GM18867 (cell line): ENCODE measurements at regions not wholly inside any gene's neighbourhood (a gene's known extent, or its start where the extent isn't known, plus 50 kb on each side); places are given as distances from the start of the nearest gene placed in this dataset.

ENCODE experiments used
- ATAC-seq: cut with Tn5 transposase; IDR thresholded peaks from one replicate; pipeline ENCODE4 v1.9.1; 2021; ENCODE audit warnings: mild to moderate bottlenecking, moderate library complexity; ENCODE audit not compliant: unreplicated experiment

DNA sequence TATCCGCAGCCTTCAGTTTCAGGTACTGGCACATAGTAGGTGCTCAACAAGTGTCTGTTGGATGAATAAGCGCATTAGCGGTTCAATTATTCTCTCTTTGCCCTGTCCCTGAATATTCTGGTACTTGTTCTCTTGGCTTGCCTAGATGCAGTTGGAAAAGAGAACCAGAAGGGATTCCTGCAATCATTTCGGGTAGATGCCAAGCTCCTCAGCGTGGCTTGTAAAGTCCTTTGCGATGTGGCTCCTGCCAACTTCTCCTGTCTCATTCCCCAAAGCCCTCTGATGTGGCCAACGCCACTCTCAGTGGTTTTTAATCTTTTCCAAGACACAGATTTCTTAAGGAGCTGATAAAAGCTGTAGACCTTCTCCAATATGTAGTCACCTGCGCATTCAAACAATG lies 230.3 kb downstream of the SUDS3 start:
- ATAC-seq = no peak

GRCh38 chr12:118607831-118608230 lies 231.5 kb downstream of the SUDS3 start:
- no peak for ATAC-seq

DNA sequence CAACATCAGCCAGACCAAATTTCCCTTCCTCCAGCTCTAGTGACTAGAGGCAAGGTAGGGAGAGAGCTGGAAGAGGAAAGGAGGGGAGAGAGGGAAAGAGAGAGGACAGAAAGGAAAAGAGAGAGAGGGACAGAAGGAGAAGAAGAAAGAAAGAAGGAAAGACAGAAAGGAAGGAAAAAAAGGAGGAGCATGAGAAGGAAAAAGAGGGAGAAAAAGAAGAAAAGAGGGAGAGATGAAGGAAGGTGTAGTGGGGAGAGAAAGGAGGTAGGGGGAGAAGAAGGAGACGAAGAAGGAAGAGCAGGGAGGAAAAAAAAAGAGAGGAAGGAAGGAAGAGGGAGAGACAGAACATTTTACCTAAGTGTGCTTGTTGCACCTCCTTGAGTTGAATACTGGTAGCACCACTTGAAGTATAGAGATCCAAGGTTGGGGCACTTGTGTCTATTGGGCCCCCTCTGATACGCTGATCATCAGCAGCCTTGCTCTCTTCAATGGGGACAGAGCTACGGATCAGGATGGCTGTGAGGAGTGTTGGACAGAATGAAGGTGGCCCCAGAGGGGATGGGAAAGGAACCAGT lies 232.5 kb downstream of the SUDS3 start:
- ATAC-seq = no peak

DNA sequence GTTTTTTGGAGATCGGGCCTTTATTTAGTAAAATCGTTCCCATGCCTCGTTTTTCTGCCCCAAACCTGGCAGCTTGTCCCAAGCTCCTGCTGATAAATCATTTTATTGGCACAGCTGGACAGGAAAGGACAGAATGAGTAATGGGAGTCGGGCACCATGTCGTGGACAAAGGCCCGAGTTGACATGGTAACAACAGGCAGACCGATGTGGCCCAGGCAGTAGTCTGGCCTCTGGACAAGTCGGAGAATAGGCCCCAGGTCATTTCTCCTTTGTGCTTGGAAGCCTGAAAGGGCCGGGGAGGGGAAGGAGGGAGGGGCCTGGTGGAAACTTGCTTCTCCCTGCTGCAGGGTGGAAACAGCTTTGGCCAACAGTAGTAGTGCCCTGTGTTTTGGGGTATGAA lies 234.9 kb downstream of the SUDS3 start:
- no peak for ATAC-seq

- ATAC-seq = no peak
Observed at GRCh38 chr12:118611770-118612169, 235.4 kb downstream of the SUDS3 start.

DNA sequence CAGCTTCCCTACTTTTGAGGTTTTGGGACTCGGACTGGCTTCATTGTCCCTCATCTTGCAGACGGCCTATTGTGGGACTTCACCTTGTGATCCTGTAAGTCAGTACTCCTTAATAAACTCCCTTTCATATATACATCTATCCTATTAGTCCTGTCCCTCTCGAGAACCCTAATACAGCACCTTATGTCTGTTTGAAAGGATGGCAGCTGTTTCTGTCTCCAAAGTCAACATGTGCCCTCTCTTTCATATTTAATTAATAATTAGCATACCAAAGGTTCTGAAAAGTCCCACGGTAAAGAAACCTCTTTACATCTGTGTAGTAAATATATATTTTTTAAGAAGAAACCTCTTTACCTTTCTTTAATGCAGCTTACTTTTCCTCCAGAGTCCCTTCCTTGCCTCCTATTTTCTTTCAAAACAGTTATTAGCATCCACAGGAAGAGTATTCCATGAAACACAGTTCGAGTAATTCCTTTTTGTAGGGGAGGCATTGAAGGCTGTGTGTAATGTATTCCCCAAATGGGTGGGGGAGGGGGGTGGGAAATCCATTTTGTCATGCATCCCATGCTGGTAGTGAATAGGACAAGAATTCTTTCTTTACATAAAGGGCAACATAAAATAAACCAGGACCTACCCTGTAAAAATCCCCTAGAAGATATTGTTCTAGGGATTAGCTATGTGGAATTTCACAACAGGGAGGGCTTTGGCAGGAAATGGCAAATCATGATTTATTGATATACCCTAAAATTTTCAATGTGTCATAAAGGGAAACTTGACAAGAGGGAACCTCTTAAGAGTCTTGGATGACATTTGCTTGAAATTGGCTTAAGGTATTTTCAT lies 241.5 kb downstream of the SUDS3 start:
- no peak for ATAC-seq

DNA sequence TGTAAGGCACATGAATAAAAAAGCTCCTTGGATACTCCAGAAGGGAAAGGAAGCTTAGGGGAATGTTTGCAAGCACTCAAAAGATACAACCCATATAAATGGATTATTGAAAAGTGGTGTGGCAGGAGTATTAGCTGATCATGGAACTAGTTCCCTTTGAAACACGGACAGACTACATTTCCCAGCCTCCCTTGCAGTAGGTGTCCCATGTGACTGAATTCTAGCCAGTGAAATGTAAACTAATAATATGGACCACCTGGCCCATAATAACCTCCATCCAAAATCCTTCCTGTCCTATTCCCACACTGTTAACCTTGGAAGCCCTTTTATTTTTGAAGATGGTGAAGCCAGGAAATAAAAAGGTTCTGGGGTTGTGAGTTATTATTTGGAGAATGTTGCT lies 242.3 kb downstream of the SUDS3 start:
- no peak for ATAC-seq

GRCh38 chr12:118625050-118625675 lies 248.8 kb downstream of the SUDS3 start:
- ATAC-seq = no peak

DNA sequence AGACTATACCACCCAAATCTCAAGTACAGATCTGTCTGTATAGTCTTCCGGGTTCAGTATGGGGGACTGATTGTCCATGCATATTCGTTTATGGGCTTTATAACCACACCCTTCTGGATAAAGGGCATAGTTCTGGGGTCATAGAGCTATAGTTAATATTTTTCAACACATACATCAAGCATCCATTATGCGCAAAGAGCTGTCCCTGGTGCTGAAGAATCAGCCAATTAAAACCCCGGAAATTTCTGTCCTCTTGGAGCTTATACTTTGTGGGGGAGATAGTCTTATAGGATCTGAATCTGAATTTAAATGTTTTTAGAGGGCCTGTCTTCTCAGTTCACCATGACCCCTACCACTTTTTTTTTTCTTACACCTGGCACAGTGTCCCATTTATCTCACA lies 256.7 kb downstream of the SUDS3 start:
- ATAC-seq = no peak

GRCh38 chr12:118635276-118635675 lies 258.9 kb downstream of the SUDS3 start:
- no peak for ATAC-seq

- no peak for ATAC-seq
Observed at GRCh38 chr12:118637767-118638370, 261.5 kb downstream of the SUDS3 start.

DNA sequence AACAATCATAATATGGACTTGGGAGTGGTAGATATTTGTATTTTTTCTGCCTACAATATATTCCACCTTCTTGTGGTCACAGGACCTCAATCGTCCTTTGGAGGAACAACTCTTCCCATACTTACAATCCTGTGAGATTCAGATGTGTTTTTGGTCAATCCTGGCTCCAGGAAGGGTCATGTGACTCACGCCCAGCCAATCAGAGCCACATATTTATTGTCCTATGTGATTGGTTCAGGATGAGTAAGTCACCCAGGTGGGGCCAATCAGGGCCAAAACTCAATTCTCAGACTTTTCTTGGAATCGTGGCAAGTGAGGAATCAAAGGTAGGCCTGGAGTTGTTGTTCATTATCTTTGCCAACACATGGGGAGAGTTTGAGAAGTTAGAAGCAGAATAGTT lies 264.9 kb downstream of the SUDS3 start:
- no peak for ATAC-seq

DNA sequence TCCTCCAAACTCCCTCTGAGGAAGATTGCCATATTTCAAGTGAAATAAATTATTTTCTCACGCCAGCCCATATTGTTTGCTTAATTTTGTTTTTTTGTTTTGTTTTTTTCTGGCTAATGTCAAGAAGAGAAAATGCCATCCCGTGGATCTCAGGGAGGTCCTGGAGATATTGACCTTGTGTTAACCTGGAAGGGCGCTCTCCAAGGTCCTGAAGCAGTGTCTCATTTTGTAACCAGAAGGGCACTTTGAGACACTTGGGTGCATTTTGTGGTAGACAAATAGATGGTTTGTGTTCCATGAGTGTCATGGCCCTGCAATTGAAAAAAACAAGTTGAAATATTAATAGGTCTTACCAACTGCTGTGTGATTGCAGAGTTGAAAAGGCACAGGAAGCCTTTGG lies 268.9 kb downstream of the SUDS3 start:
- ATAC-seq = no peak

GRCh38 chr12:118649765-118650585 lies 273.6 kb downstream of the SUDS3 start:
- ATAC-seq = no peak

GRCh38 chr12:118650586-118650960 lies 274.2 kb downstream of the SUDS3 start:
- no peak for ATAC-seq

DNA sequence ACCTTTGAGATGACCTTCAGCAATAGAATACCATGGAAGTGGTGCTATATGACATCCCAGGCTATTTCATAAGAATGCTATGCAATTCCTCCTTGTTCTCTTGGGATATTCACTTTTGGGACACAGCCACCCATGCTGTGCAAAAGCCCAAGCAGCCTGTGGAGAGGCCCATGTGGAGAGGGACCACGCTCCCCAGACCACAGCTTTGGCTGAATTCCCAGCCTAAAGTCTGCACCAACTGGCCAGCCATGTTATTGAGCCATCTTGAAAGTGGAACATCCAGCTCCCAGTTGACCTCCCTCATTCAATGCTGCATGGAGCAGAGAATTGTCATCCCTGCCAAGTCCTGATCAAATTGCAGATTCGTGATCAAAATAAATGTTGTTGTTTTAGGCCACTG lies 275.1 kb downstream of the SUDS3 start:
- ATAC-seq = no peak

GRCh38 chr12:118655588-118655987 lies 279.2 kb downstream of the SUDS3 start:
- no peak for ATAC-seq

GRCh38 chr12:118680356-118680963 lies 300.9 kb upstream of the SRRM4 start:
- no peak for ATAC-seq

- no peak for ATAC-seq
Observed at GRCh38 chr12:118682656-118683055, 298.7 kb upstream of the SRRM4 start.

GRCh38 chr12:118685983-118686607 lies 295.2 kb upstream of the SRRM4 start:
- no peak for ATAC-seq
